ENCODE measurements at regions not wholly inside any gene's neighbourhood (a gene's known extent, or its start where the extent isn't known, plus 50 kb on each side); places are given as distances from the start of the nearest gene placed in this dataset.

DNA sequence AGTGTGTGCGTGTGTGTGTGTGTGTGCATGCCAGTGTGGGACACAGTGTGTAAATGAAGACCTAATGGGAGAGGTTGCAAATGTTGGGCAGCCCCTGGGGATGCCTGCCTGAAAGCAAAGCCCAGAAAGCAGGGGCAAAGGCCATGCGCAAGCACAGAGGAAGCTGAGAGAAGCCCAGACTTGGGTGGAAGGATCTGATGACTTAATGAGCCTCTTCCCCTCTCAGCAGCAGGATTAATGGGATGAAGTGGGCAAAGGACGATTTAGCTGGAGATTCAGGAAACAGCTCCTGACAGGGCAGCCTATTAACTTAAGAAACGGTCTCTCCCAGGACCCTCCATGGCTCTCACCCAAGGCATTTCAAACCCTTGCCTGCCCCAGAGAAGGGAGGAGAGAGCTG, 107.3 kb downstream of the EFNB1 start:
- Histone ChIP-seq H3K27ac (ENCODE audit: low read depth in 1 of 3, low read length in 2 of 3) (no peak overlapping the region), H3K9me3 (ENCODE audit: control insufficient read depth in 2 of 2, insufficient read depth in 1 of 2, low read depth in 1 of 2, low read length in 1 of 2) (no peaks in the 10 kb centered on the region), H3K4me3 (ENCODE audit: low read depth in 1 of 3, low read length in 3 of 3) (no peak overlapping the region), H3K4me1 (ENCODE audit: control insufficient read depth in 3 of 3, insufficient read depth in 2 of 3, low read depth in 1 of 3, low read length in 2 of 3) (peaks cover 0 to 9% (median 0%) of the 10 kb centered on the region in 3 donors), H3K36me3 (ENCODE audit: control insufficient read depth in 3 of 3, insufficient read depth in 2 of 3, low read depth in 1 of 3, low read length in 3 of 3) (no peaks in the 10 kb centered on the region), H3K27me3 (ENCODE audit: control insufficient read depth in 3 of 3, insufficient read depth in 3 of 3, low read length in 3 of 3) (no peaks in the 10 kb centered on the region)
- no peak for FAIRE-seq
- no peak for DNase-seq
- WGBS, 3 donors = 62 to 80% (median 74%) methylated on average over 3 to 4 of the region's 4 CpGs

DNA sequence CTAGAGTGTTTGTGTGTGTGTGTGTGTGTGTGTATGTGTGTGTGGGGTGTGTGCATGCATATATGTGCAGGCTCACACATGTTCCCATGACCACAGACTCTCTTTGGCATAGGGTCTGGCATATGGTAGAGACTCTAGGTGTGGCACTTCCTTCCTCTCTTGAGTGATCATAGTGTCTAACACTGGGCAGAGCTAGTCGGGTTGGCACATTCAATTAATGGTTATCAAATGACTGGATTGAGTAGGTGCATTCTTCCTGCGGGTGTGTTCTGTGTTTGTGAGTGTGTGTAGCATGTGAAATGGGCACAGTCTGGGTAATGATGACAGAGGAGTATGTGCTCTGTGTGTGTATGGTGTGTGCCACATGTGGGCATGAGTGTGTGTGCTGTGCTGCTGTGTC, 106.5 kb downstream of the EFNB1 start:
- peak overlapping the region in 2 of 3 donors; percentile 1 to 39 for H3K27ac ChIP-seq (ENCODE audit: low read depth in 1 of 3, low read length in 2 of 3)
- no peaks in the 10 kb centered on the region for H3K27me3 ChIP-seq (ENCODE audit: control insufficient read depth in 3 of 3, insufficient read depth in 3 of 3, low read length in 3 of 3)
- FAIRE-seq (no peak), DNase-seq (peak in 1 of 2 donors; percentile 43)
- no peak overlapping the region for H3K4me3 ChIP-seq (ENCODE audit: low read depth in 1 of 3, low read length in 3 of 3)
- peaks cover 0 to 12% (median 0%) of the 10 kb centered on the region in 3 donors for H3K4me1 ChIP-seq (ENCODE audit: control insufficient read depth in 3 of 3, insufficient read depth in 2 of 3, low read depth in 1 of 3, low read length in 2 of 3)
- no peaks in the 10 kb centered on the region for H3K9me3 ChIP-seq (ENCODE audit: control insufficient read depth in 2 of 2, insufficient read depth in 1 of 2, low read depth in 1 of 2, low read length in 1 of 2)
- H3K36me3 ChIP-seq (ENCODE audit: control insufficient read depth in 3 of 3, insufficient read depth in 2 of 3, low read depth in 1 of 3, low read length in 3 of 3) = no peaks in the 10 kb centered on the region
- 25 to 49% (median 43%) methylated on average over 2 of the region's 2 CpGs for WGBS, 3 donors

DNA sequence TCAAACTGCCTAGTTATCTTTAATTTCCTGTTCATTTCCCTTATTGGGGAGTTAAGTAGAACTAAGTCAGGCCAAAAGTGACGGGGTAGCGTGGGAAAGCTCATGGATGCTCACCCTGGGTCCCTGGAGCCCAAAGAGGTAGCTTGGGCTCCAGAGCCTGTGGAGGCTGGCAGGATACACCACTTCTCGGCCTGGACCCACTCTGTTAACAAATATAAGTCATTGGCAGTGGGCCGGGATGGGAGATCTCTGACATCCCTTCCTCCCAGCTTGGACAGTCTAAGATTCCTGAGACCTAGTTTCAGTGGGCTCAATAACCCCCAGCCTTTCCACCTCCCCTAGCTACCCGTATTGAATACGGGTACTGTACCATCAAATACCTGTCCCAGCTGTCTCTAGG, 106.1 kb downstream of the EFNB1 start:
- WGBS, 3 donors = 69 to 86% (median 76%) methylated on average over 6 of the region's 6 CpGs
- Histone ChIP-seq H3K4me3 (ENCODE audit: low read depth in 1 of 3, low read length in 3 of 3) (no peak overlapping the region), H3K4me1 (ENCODE audit: control insufficient read depth in 3 of 3, insufficient read depth in 2 of 3, low read depth in 1 of 3, low read length in 2 of 3) (peaks cover 0 to 12% (median 0%) of the 10 kb centered on the region in 3 donors), H3K27ac (ENCODE audit: low read depth in 1 of 3, low read length in 2 of 3) (peak overlapping the region in 2 of 3 donors; percentile 1 to 39), H3K27me3 (ENCODE audit: control insufficient read depth in 3 of 3, insufficient read depth in 3 of 3, low read length in 3 of 3) (no peaks in the 10 kb centered on the region), H3K9me3 (ENCODE audit: control insufficient read depth in 2 of 2, insufficient read depth in 1 of 2, low read depth in 1 of 2, low read length in 1 of 2) (no peaks in the 10 kb centered on the region), H3K36me3 (ENCODE audit: control insufficient read depth in 3 of 3, insufficient read depth in 2 of 3, low read depth in 1 of 3, low read length in 3 of 3) (no peaks in the 10 kb centered on the region)
- no peak for FAIRE-seq
- no peak for DNase-seq

DNA sequence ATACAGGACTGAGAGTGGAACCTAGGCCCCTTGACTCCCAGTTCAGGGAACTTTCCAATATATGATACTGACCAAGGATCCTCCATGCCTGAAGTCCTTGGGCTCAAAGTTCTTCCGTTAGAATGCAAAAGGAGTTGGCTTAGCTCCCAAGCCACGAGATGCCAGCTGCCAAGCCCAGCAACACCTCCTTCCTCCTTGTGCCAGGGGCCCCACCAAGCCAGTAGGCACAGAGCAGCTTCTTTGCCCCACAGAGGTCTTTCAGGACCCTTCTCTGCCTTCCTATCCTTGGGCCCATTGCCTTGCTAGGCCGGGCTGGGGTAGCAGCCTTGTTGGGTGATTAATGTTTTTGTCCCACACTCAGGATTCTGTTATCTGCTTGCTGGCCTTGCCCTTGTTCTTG, 105.6 kb downstream of the EFNB1 start:
- FAIRE-seq (no peak), DNase-seq (peak in 1 of 2 donors; percentile 63)
- Histone ChIP-seq H3K4me1 (ENCODE audit: control insufficient read depth in 3 of 3, insufficient read depth in 2 of 3, low read depth in 1 of 3, low read length in 2 of 3) (peaks cover 0 to 12% (median 0%) of the 10 kb centered on the region in 3 donors), H3K36me3 (ENCODE audit: control insufficient read depth in 3 of 3, insufficient read depth in 2 of 3, low read depth in 1 of 3, low read length in 3 of 3) (no peaks in the 10 kb centered on the region), H3K27me3 (ENCODE audit: control insufficient read depth in 3 of 3, insufficient read depth in 3 of 3, low read length in 3 of 3) (no peaks in the 10 kb centered on the region), H3K4me3 (ENCODE audit: low read depth in 1 of 3, low read length in 3 of 3) (no peak overlapping the region), H3K27ac (ENCODE audit: low read depth in 1 of 3, low read length in 2 of 3) (peak overlapping the region in 1 of 3 donors; percentile 39), H3K9me3 (ENCODE audit: control insufficient read depth in 2 of 2, insufficient read depth in 1 of 2, low read depth in 1 of 2, low read length in 1 of 2) (no peaks in the 10 kb centered on the region)
- 29 to 56% (median 43%) methylated on average over 3 of the region's 3 CpGs for WGBS, 3 donors

DNA sequence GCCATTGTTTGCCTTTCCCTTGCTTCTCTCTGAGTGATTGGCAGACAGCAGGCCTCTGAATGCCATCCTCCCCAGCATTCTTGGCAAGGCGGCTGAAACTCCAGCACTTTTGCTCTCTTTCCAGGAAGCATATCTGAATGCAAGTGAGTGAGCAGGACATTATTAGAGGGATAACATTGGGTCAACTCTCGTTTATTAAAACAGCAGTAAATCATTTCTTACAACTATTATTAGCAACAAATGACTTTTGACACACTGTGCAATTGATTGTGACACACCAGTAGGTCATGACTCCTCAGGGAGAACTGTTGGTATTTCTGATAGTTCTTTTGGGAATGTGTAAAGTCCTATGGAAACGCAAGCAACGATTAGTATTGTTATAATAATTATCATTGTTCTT, 103.8 kb downstream of the EFNB1 start:
- Histone ChIP-seq H3K36me3 (ENCODE audit: control insufficient read depth in 3 of 3, insufficient read depth in 2 of 3, low read depth in 1 of 3, low read length in 3 of 3) (no peaks in the 10 kb centered on the region), H3K27me3 (ENCODE audit: control insufficient read depth in 3 of 3, insufficient read depth in 3 of 3, low read length in 3 of 3) (no peaks in the 10 kb centered on the region), H3K4me1 (ENCODE audit: control insufficient read depth in 3 of 3, insufficient read depth in 2 of 3, low read depth in 1 of 3, low read length in 2 of 3) (peaks cover 0 to 12% (median 0%) of the 10 kb centered on the region in 3 donors), H3K9me3 (ENCODE audit: control insufficient read depth in 2 of 2, insufficient read depth in 1 of 2, low read depth in 1 of 2, low read length in 1 of 2) (no peaks in the 10 kb centered on the region), H3K27ac (ENCODE audit: low read depth in 1 of 3, low read length in 2 of 3) (peak overlapping the region in 1 of 3 donors; percentile 42), H3K4me3 (ENCODE audit: low read depth in 1 of 3, low read length in 3 of 3) (no peak overlapping the region)
- no peak for FAIRE-seq
- peak; percentile 15 to 48 for DNase-seq
- 29 to 47% (median 45%) methylated on average over 4 of the region's 4 CpGs for WGBS, 3 donors

DNA sequence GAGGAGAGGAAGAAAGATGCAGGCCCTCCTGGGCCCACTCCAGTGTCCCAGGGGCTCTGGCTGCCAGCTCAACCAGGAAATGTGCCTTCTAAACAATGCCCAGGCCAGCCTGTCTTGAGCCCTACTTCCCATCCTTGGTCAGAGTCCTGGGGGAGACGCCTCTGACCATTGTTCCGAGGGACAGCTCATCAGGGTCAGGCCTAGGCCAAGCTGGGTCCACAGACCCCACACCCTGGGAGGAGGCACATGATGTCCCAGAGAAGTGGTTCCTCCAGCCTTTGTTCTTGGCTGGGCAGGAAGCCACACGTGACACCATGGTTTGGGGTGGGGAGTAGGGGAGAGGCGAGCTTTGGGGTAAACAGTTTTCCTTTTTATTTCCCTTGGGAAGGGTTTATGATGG, 102.5 kb downstream of the EFNB1 start:
- FAIRE-seq = no peak
- no peak overlapping the region for H3K27ac ChIP-seq (ENCODE audit: low read depth in 1 of 3, low read length in 2 of 3)
- H3K27me3 ChIP-seq (ENCODE audit: control insufficient read depth in 3 of 3, insufficient read depth in 3 of 3, low read length in 3 of 3) = no peaks in the 10 kb centered on the region
- no peaks in the 10 kb centered on the region for H3K36me3 ChIP-seq (ENCODE audit: control insufficient read depth in 3 of 3, insufficient read depth in 2 of 3, low read depth in 1 of 3, low read length in 3 of 3)
- WGBS, 3 donors = 67 to 89% (median 67%) methylated on average over 4 of the region's 4 CpGs
- DNase-seq = no peak
- H3K9me3 ChIP-seq (ENCODE audit: control insufficient read depth in 2 of 2, insufficient read depth in 1 of 2, low read depth in 1 of 2, low read length in 1 of 2) = no peaks in the 10 kb centered on the region
- H3K4me1 ChIP-seq (ENCODE audit: control insufficient read depth in 3 of 3, insufficient read depth in 2 of 3, low read depth in 1 of 3, low read length in 2 of 3) = peaks cover 0 to 12% (median 0%) of the 10 kb centered on the region in 3 donors
- H3K4me3 ChIP-seq (ENCODE audit: low read depth in 1 of 3, low read length in 3 of 3) = no peak overlapping the region

DNA sequence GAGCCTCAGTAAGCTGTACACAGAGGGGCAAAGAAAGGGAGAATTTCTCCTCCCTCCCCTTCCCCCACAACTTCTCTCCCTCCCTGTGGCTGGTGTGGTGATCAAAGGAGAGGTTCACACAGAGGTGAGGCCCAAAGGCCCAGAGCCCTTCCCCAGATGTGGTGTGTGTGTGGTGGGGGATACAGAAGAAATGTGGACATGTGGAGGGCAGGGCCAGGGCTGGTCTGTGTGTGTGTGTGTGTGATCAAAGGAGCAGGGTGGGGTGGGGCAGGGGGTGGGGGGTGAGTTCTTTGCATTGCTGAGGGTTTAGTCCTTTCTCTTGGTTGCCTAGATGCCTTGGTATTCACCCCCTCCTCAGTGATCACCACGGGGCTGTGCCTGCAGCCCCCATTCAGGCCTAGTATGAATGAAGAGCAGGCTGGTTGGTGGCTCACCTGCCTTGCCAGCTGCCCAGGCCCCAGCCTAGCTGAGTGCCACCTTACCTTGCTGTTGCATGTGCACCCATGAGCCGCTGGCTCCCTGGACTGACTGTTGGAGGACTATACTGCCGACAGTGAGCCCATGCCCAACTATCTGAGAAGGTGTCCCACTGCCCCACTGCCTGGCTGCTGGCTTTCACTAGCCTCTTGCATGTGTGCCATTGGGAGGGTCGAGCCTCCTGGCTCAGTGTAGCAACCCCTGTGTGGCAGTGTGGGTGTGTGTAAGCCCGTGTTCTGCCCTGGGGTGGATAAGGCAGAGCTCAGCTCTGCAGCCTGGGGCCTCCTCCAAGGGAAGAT, 101.9 kb downstream of the EFNB1 start:
- FAIRE-seq (no peak), DNase-seq (no peak)
- no peaks in the 10 kb centered on the region for H3K27me3 ChIP-seq (ENCODE audit: control insufficient read depth in 3 of 3, insufficient read depth in 3 of 3, low read length in 3 of 3)
- H3K4me3 ChIP-seq (ENCODE audit: low read depth in 1 of 3, low read length in 3 of 3) = no peak overlapping the region
- H3K9me3 ChIP-seq (ENCODE audit: control insufficient read depth in 2 of 2, insufficient read depth in 1 of 2, low read depth in 1 of 2, low read length in 1 of 2) = no peaks in the 10 kb centered on the region
- peaks cover 0 to 12% (median 0%) of the 10 kb centered on the region in 3 donors for H3K4me1 ChIP-seq (ENCODE audit: control insufficient read depth in 3 of 3, insufficient read depth in 2 of 3, low read depth in 1 of 3, low read length in 2 of 3)
- WGBS, 3 donors = 54 to 72% (median 66%) methylated on average over 3 to 5 of the region's 5 CpGs
- H3K27ac ChIP-seq (ENCODE audit: low read depth in 1 of 3, low read length in 2 of 3) = no peak overlapping the region
- H3K36me3 ChIP-seq (ENCODE audit: control insufficient read depth in 3 of 3, insufficient read depth in 2 of 3, low read depth in 1 of 3, low read length in 3 of 3) = no peaks in the 10 kb centered on the region

DNA sequence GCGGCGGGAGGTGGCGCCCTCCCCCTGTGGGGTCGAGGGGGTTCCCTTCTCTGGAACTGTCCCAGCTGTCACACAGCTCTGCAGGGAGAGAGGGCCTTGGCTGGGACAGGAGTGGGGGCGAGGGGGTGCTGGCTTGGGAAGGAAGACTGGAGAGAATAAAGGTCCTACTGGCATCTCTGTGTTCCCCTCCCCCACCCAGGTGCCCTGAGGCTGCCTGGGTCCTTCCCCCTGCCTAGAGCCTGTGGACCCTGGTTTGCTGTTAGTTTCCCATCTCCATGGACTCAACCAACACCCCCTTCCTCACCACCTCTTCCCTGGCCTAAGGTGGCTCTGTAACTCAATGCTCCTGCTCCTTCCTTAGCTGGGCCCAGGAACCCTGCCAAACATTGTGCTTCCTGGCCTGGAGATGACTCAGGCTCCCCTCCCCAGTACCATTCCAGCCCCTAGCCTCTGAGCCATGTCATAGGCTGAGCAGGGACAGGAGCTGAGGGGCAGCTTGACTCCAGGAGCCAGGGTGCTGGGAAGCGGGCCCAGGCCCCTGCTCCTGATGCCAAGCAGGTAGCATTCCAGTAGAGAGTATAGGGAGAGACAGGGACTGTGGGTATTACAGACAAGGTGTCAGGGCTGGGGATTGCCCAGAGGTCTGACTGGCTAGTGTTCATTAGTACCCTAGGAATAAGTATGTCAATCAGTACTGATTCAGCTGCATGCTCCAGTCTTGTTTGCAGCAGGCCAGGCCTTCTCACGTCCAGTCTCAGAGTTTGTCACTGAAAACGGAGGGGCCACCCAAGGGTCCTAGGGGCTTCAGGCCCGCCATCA, 100.7 kb downstream of the EFNB1 start:
- 69 to 89% (median 79%) methylated on average over 9 of the region's 9 CpGs for WGBS, 3 donors
- H3K4me3 ChIP-seq (ENCODE audit: low read depth in 1 of 3, low read length in 3 of 3) = no peak overlapping the region
- H3K9me3 ChIP-seq (ENCODE audit: control insufficient read depth in 2 of 2, insufficient read depth in 1 of 2, low read depth in 1 of 2, low read length in 1 of 2) = no peaks in the 10 kb centered on the region
- no peak overlapping the region for H3K27ac ChIP-seq (ENCODE audit: low read depth in 1 of 3, low read length in 2 of 3)
- H3K4me1 ChIP-seq (ENCODE audit: control insufficient read depth in 3 of 3, insufficient read depth in 2 of 3, low read depth in 1 of 3, low read length in 2 of 3) = peaks cover 0 to 12% (median 0%) of the 10 kb centered on the region in 3 donors
- DNase-seq = no peak
- no peaks in the 10 kb centered on the region for H3K27me3 ChIP-seq (ENCODE audit: control insufficient read depth in 3 of 3, insufficient read depth in 3 of 3, low read length in 3 of 3)
- no peak for FAIRE-seq
- H3K36me3 ChIP-seq (ENCODE audit: control insufficient read depth in 3 of 3, insufficient read depth in 2 of 3, low read depth in 1 of 3, low read length in 3 of 3) = no peaks in the 10 kb centered on the region
